HG03025 (cell line): ENCODE measurements at regions not wholly inside any gene's neighbourhood (a gene's known extent, or its start where the extent isn't known, plus 50 kb on each side); places are given as distances from the start of the nearest gene placed in this dataset.
A peak's percentile ranks its signal among the peaks of the same experiment; 100 is the strongest.

Source experiments
- ATAC-seq: cut with Tn5 transposase; IDR thresholded peaks from one replicate; pipeline ENCODE4 v1.9.1; 2021; ENCODE audit warnings: mild to moderate bottlenecking, moderate library complexity; ENCODE audit not compliant: unreplicated experiment, low FRiP score

- no peak for ATAC-seq
These were observed 125.0 kb upstream of the TBL1X start for GRCh38 chrX:9339603-9340491.

GRCh38 chrX:9340598-9341290, 124.1 kb upstream of the TBL1X start:
- peak; percentile 40 for ATAC-seq

- peak; percentile 70 for ATAC-seq
These were observed 123.3 kb upstream of the TBL1X start for GRCh38 chrX:9341291-9342201.

DNA sequence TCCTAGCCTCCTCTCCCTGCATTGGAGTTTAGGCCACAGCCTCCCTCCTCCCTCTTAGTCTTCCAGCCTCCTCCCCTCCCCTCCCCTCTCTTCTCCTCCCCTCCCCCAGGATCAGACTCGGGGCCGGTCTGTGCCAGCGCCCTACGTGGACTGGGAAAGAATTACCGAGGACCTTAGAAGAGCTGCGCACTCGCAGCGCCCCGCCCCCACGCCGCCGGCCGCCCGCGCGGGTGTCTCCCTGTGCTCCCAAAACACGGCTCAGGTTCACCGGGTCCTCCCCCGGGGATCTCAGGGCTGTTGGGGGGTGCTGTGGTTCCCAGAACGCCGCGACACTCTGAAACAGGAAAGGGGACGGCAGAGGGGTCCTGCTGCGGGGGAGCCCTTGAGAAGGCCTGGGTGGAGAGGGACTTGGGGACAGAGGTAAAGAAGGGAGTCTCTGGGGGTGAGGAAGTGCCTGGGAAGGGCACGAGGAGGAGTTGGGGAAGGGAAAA, 122.3 kb upstream of the TBL1X start:
- no peak for ATAC-seq

DNA sequence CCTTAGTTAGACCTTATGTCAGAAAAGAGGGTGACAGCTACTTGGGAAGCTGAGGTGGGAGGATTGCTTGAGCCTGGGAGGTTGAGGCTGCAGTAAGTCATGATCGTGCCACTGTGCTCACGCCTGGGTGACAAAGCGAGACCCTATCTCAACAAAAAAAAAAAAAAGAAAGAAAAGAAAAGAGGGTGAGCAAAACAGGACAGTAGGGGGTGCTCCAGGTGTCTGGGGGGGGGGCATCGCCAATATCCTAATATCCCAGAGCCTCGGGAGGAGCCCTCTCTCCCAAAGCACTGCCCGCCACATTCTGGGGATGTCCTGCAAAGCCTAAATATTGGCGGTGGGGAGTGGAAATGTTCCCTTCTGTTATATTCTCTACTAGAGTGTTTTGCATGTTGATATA, 120.9 kb upstream of the TBL1X start:
- ATAC-seq, result no peak

DNA sequence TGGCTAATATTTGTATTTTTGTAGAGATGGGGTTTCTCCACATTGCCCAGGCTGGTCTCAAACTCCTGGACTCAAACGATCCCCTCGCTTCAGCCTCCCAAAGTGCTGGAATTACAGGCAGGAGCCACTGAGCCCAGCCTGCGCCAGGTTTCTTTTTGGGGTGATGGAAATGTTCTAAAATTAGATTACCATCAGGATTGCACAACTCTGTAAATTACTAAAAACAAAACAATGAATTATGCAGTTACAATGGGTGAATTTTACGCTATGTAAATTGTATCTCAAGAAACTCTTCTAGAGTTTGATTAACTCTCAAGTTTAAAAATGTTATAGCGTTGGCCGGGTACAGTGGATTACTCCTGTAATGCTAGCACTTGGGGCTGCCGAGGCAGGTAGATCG, 118.9 kb upstream of the TBL1X start:
- no peak for ATAC-seq

DNA sequence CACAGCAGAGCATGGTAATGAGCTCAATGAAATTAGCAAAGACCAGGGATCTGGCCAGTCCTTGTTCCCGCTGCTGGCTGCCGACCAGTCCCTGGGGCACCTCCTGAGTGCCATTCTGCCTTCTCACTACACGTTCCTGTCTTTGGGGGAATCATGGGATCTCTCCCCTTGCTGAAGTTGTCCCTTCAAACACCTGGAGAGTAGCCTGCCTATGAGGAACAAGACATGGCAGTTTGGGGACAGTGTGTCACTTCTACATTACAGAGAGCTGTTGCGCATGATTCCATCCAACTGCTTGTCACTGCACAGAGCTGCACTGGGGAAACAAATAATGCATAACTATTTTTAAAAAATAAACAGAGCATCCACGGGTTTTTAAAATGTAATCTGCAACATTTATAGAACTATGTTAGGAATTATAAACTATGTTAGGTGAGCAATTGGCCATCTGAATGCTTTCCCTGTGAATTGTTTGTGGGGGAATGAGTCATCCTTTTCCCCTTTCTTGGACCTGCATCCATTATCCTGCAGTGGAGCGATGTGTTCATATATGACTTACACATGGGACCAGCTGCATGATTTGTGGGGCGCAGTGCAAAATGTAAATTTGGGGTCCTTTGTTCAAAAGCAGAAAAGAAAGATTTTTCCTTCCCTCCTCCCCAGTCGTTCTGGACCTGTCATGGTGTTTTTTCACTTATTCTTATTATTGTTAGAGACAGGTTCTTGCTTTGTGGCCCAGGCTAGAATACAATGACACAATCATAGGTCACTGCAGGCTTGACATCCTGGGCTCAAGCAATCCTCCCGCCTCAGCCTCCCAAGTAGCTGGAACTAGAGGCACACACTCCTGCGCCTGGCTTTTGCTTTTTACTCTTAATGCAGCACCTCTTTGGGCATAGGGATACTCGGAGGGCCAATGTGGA, 115.0 kb upstream of the TBL1X start:
- ATAC-seq, result no peak

GRCh38 chrX:9351126-9351525, 113.7 kb upstream of the TBL1X start:
- no peak for ATAC-seq

DNA sequence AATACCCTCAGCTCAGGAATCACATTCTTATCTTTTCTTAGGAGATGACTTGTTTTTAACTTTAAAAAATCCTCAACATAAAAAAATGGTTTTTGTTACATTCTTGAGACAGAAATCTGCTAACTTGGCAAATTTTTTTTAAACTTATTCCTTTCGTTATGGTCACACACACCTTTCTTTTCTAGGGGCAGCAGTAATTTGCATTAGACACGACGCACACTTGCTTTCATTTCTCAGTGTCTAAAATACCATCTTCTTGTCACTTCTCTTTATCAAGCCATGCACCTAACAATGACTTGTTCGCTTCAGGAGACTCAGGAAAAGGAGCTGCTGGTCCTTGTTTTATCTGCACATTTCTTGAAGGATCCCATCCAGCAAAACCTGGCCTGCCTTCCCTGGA, 112.6 kb upstream of the TBL1X start:
- peak; percentile 61 for ATAC-seq

DNA sequence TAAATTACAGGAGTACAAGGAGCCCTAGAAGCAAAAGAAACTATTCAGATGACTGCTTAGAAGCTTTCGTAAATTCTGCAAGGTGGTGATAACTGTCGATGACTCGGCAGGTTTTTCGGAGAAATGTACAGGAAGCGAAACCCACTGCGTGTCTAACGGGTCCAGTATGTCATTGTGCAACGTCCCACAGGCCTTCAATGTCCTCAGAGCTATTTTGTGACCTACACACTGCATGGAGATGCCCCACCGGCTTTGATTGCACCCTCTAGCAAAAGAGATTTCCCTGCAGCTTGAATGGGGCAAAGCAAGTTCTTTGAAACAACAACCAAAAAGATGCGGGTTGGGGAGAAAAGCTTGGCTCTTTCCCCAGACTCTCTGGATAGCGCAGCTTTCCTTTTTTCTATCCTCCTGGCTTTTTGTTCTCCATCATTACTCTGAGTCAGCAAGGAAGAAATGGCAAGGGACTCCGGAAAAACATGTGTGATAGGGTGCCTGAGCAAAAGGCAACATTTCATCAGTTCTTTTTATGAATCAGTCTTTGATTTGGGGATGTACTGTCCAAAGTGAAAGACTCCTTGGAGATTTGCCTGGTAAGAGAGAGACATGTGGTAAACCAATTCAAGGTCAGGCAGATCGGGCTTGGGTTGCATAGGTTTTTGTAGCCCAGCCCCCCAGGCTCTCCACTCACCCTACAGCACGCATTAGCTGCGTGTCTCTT, 112.0 kb upstream of the TBL1X start:
- peak; percentile 76 for ATAC-seq

DNA sequence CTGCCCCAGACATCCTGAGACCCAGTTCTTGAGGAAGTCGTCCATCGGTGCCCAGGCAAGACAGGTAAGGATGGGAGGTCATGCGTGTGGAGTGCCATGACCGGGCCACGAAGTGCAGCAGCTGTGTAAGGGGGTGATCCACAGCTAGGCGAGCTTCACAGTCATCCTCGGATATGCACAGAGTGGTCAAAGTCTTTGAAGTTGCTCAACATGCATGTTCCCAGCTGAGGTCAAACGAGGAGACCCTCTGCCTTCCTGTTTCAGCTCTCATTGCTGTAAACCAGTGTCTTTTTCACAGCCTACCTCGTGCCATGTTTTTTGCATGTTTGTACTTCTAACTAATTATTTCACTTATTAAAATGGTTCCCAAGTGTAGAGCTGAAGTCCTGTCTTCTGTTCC, 109.9 kb upstream of the TBL1X start:
- no peak for ATAC-seq

- ATAC-seq, result no peak
These were observed 109.1 kb upstream of the TBL1X start for GRCh38 chrX:9355739-9356138.

DNA sequence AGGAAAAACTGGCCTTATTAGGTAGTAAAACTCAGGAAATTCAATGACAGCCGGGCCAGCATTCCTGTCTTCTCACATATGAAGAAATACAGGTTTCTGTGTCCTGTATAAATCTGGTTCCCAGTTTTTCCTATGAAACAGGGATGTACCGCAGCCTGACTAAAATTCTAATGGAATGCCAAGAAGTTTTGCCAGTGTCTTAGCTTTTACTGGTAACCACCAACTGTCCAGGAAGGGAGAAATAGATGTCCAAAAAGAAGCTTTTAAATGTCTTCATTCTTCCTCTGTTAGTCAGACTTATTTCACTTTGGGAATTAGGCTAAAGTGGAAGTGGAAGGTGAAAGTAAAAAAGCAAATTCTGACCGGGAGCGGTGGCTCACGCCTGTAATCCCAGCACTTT, 108.0 kb upstream of the TBL1X start:
- no peak for ATAC-seq

GRCh38 chrX:9357518-9358114, 107.2 kb upstream of the TBL1X start:
- ATAC-seq, result no peak

GRCh38 chrX:9362363-9362928, 102.4 kb upstream of the TBL1X start:
- ATAC-seq, result no peak

GRCh38 chrX:9367421-9367820, 97.4 kb upstream of the TBL1X start:
- ATAC-seq, result no peak

DNA sequence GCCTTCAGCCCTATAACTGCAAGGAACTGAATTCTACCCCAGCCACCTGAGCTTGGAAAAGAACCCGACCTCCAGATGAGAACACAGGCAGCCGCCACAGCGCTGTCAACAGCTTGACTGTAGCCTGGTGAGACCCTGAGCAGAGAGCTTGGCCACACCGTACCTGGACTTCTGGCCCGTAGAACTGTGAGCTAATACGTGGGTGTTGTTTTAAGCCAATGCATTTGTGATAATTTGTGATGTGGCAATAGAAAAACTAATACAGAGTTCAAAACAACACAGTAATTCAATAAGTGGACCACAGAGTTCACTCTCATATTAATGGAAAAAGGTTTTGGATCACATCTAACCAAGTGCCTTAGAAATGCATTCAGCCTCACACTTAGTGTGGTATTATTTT, 96.6 kb upstream of the TBL1X start:
- ATAC-seq, result no peak

GRCh38 chrX:9369802-9370291, 95.0 kb upstream of the TBL1X start:
- ATAC-seq, result no peak
